ENCODE measurements at regions not wholly inside any gene's neighbourhood (a gene's known extent, or its start where the extent isn't known, plus 50 kb on each side); places are given as distances from the start of the nearest gene placed in this dataset.

- DNase-seq (ENCODE audit: insufficient read length, low spot score) (no peak), FAIRE-seq (no peak)
Measured at GRCh38 chr4:168028970-168029597, 63.3 kb upstream of the ANXA10 start.

GRCh38 chr4:168037676-168038075 lies 54.7 kb upstream of the ANXA10 start:
- FAIRE-seq = no peak
- no peak for DNase-seq (ENCODE audit: insufficient read length, low spot score)

DNA sequence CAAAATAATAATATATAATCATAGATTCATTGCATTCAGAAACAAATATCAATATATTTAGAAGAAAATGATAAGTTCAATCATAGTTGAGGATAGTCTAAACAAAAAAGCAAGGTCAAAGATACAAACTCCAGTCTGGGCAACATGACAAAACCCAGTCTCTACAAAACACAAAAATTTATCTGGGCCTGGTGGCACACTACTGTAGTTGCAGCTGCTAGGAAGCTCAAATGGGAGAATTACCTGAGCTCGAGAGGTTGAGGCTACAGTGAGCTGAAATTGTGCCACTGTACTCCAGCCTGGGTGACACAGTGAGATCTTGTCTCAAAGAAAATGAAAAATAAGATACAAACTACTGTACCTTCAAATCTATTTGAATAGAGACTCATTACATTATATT lies 52.7 kb upstream of the ANXA10 start:
- FAIRE-seq = no peak
- DNase-seq (ENCODE audit: insufficient read length, low spot score) = no peak
